HG02759 (cell line): ENCODE measurements at regions not wholly inside any gene's neighbourhood (a gene's known extent, or its start where the extent isn't known, plus 50 kb on each side); places are given as distances from the start of the nearest gene placed in this dataset.

ENCODE experiments used
- ATAC-seq: cut with Tn5 transposase; IDR thresholded peaks from one replicate; pipeline ENCODE4 v1.9.1; 2021; ENCODE audit warnings: mild to moderate bottlenecking, moderate library complexity; ENCODE audit not compliant: unreplicated experiment

- ATAC-seq, result no peak
Observed at GRCh38 chr3:176469694-176470205, 727.5 kb downstream of the TBL1XR1 start.

- no peak for ATAC-seq
Observed at GRCh38 chr3:176463610-176464009, 733.7 kb downstream of the TBL1XR1 start.

GRCh38 chr3:176447369-176447768 is 749.9 kb downstream of the TBL1XR1 start:
- ATAC-seq, result no peak

- ATAC-seq, result no peak
Observed at GRCh38 chr3:176442326-176442725, 755.0 kb downstream of the TBL1XR1 start.

GRCh38 chr3:176439729-176440128 is 757.6 kb downstream of the TBL1XR1 start:
- ATAC-seq, result no peak

GRCh38 chr3:176431991-176432390 is 765.3 kb downstream of the TBL1XR1 start:
- no peak for ATAC-seq

- ATAC-seq, result no peak
Observed at GRCh38 chr3:176431038-176431418, 766.3 kb downstream of the TBL1XR1 start.

GRCh38 chr3:176430244-176431037 is 766.8 kb downstream of the TBL1XR1 start:
- ATAC-seq, result peak; percentile 58

GRCh38 chr3:176428552-176428951 is 768.7 kb downstream of the TBL1XR1 start:
- ATAC-seq, result no peak

- no peak for ATAC-seq
Observed at GRCh38 chr3:176426371-176426770, 770.9 kb downstream of the TBL1XR1 start.

GRCh38 chr3:176416870-176417269 is 780.4 kb downstream of the TBL1XR1 start:
- ATAC-seq, result no peak

GRCh38 chr3:176415661-176416295 is 781.5 kb downstream of the TBL1XR1 start:
- no peak for ATAC-seq

- ATAC-seq, result no peak
Observed at GRCh38 chr3:176412771-176413170, 784.5 kb downstream of the TBL1XR1 start.

GRCh38 chr3:176403531-176403930 is 793.8 kb downstream of the TBL1XR1 start:
- no peak for ATAC-seq

- no peak for ATAC-seq
Observed at GRCh38 chr3:176401211-176401610, 796.1 kb downstream of the TBL1XR1 start.

GRCh38 chr3:176399193-176399592 is 798.1 kb downstream of the TBL1XR1 start:
- ATAC-seq, result no peak

- ATAC-seq, result no peak
Observed at GRCh38 chr3:176395240-176395639, 802.0 kb downstream of the TBL1XR1 start.

GRCh38 chr3:176378789-176379188 is 818.5 kb downstream of the TBL1XR1 start:
- ATAC-seq, result no peak

GRCh38 chr3:176376531-176376930 is 820.8 kb downstream of the TBL1XR1 start:
- ATAC-seq, result no peak

- no peak for ATAC-seq
Observed at GRCh38 chr3:176375519-176375918, 821.8 kb downstream of the TBL1XR1 start.

GRCh38 chr3:176362191-176362731 is 835.0 kb downstream of the TBL1XR1 start:
- no peak for ATAC-seq

GRCh38 chr3:176359211-176359610 is 838.1 kb downstream of the TBL1XR1 start:
- no peak for ATAC-seq
